ENCODE measurements at regions not wholly inside any gene's neighbourhood (a gene's known extent, or its start where the extent isn't known, plus 50 kb on each side); places are given as distances from the start of the nearest gene placed in this dataset.

DNA sequence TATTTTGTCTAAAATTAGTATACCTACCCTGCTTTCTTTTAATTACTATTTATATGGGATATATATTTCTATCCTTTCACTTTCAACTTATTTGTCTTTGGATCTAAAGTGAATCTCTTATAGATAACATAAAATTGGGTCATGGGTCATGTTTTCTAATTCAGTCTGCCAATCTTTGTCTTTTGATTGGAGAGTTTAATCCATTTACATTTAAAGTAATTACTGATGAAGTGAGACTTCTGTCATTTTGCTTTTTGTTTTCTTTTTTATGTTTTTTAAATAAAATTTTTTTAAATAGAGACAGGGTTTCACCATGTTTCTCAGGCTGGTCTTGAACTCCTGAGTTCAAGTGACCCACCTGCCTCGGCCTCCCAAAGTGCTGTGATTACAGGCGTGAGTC, 50.5 kb upstream of the PRDM1 start:
- no peak overlapping the region for H3K4me3 ChIP-seq (replicated peaks; ENCODE audit: low read depth, low read length)
- DNase-seq (ENCODE audit: low read depth): no peak
- TF ChIP-seq, protein P1, sequence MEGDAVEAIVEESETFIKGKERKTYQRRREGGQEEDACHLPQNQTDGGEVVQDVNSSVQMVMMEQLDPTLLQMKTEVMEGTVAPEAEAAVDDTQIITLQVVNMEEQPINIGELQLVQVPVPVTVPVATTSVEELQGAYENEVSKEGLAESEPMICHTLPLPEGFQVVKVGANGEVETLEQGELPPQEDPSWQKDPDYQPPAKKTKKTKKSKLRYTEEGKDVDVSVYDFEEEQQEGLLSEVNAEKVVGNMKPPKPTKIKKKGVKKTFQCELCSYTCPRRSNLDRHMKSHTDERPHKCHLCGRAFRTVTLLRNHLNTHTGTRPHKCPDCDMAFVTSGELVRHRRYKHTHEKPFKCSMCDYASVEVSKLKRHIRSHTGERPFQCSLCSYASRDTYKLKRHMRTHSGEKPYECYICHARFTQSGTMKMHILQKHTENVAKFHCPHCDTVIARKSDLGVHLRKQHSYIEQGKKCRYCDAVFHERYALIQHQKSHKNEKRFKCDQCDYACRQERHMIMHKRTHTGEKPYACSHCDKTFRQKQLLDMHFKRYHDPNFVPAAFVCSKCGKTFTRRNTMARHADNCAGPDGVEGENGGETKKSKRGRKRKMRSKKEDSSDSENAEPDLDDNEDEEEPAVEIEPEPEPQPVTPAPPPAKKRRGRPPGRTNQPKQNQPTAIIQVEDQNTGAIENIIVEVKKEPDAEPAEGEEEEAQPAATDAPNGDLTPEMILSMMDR (IDR thresholded peaks at IDR 0.05; ENCODE audit: low read length, missing control alignments): no peak

DNA sequence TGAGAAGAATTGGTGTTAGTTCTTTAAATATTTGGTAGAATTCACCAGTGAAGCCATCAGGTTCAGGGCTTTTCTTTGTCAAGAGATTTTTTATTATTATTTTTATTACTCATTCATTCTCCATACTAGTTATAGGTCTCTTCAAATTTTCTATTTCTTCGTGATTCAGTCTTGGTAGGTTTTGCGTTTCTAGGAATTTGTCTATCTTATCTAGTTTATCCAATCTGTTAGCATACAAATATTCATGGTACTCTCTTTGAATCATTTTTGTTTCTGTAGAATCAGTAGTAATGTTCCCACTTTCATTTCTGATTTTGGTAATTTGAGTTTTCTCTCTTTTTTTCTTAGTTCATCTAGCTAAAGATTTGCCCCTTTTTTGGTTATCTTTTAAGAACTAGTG, 52.3 kb upstream of the PRDM1 start:
- TF ChIP-seq, protein P1 (IDR thresholded peaks at IDR 0.05; ENCODE audit: low read length, missing control alignments): no peak
- no peak for DNase-seq (ENCODE audit: low read depth)

DNA sequence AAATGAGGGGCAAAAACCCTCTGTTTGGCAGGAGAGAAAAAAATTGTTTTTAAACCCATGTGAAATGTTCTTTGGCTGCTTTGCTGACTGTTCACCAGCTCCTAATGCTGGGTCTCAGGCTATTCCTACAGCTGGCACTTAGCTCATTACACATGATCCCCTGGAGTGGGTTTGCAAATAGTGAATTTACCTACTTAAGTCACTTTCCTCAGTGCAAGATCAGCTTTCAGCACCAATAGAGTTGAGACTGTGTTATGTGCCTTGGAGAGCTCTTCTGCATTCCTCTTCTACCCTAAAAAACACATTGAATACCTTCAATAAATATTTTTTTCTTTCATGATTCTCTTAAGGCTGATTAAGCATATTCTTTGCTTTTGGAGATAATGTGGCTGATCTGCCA, 58.4 kb upstream of the PRDM1 start:
- TF ChIP-seq, protein P1 (IDR thresholded peaks at IDR 0.05; ENCODE audit: low read length, missing control alignments): no peak
- H3K4me3 ChIP-seq (replicated peaks; ENCODE audit: low read depth, low read length): no peak overlapping the region
- DNase-seq (ENCODE audit: low read depth): no peak

More for the DNA sequence above, 52.3 kb upstream of the PRDM1 start:
- H3K4me3 ChIP-seq (replicated peaks; ENCODE audit: low read depth, low read length): no peak overlapping the region

DNA sequence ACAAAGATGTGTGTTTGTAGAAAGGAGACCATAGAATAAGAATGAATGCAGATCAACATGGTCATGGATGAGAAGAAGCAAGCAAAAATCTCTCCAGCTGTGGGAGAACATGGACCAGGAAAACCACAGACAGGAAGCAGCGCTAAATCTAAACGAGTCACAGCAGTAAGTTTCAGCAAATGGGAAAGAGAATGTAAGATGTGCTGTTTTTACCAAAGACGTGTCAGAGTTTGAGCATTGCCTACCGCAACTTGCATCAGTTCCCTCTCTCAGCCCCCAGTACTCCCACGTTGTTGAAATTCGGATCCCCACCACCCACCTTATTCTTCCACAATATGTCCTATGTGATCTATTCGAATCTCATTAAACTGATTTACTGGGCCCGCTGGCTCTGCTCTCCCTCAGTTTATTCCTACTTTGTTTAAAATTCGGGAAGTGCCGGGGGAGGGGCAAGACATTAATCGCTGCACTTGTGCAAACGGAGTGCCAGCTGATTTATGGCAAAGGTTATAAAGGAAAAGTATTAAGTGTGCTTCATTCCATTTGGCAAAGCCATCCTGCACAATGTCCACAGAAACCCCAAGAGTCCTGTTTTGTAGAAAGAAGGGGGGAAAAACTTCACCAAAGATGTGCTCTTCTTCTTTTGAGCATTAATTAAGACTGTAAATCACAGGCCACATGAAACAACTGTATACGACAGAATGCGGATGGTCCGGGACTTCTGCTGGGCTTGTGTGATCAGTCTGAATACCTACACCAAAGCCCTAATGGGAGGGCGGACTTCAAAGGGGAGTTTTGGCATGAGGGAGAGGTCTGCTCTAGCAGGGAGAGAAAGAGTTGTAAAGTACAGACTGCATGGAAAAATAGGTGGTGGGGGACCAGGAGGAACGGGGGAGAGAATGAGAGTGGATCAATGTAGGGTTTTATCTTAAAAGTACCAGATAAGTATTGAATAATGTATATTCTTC, 59.1 kb upstream of the PRDM1 start:
- TF ChIP-seq, protein P1 (IDR thresholded peaks at IDR 0.05; ENCODE audit: low read length, missing control alignments): no peak
- H3K4me3 ChIP-seq (replicated peaks; ENCODE audit: low read depth, low read length): no peak overlapping the region
- no peak for DNase-seq (ENCODE audit: low read depth)

DNA sequence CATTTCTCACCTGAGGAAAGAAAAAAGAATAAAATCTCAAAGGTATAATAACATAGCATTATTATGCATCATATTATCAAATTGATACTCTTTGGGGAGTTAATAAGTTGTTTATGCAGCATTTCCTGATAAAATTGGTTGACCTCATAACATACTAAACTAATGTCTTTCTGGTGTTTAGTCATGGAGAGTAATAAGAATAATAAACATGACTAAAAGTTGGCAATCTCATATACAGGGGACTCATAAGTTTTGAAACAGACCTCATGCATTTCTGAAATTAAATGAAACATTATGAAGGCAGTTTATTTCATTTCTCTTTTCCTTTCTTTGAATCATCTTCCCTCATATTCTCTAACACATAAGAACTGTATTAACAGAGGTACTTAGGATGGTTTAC, 60.5 kb upstream of the PRDM1 start:
- H3K4me3 ChIP-seq (replicated peaks; ENCODE audit: low read depth, low read length): no peak overlapping the region
- TF ChIP-seq, protein P1 (IDR thresholded peaks at IDR 0.05; ENCODE audit: low read length, missing control alignments): no peak
- no peak for DNase-seq (ENCODE audit: low read depth)

DNA sequence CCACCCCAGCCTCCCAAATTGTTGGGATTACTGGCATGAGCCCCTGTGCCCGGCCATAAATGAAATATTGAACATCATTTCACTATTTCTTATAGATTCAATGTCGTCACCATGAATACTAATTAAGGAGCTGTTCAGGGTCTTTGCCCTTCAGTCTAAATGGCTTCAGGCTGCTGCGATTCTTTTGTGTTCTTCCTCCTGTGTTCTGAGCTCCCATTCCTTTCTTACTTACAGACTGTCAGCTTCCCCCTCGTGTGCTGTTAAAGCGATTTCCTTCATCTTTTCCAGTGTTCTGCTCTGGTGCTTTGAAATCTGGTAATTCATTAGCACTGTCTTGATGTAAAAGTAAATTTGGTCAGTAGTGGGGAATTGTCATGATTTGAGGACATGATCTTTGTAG, 63.3 kb upstream of the PRDM1 start:
- H3K4me3 ChIP-seq (replicated peaks; ENCODE audit: low read depth, low read length): no peak overlapping the region
- DNase-seq (ENCODE audit: low read depth): no peak
- TF ChIP-seq, protein P1 (IDR thresholded peaks at IDR 0.05; ENCODE audit: low read length, missing control alignments): no peak

Measured in fibroblast of pulmonary artery (primary cell).